GM23338 (cell line): ENCODE measurements at regions not wholly inside any gene's neighbourhood (a gene's known extent, or its start where the extent isn't known, plus 50 kb on each side); places are given as distances from the start of the nearest gene placed in this dataset.

ENCODE experiments used
- ATAC-seq: fragments of 200-7000 bp; cut with Tn5 transposase; 3 replicates; pipeline ENCODE4 v1.9.1; 2020
- DNase-seq: peaks from one replicate; pipeline ENCODE4 v3.0.0-alpha.2; 2015; ENCODE audit warnings: low spot score
- H2AFZ ChIP-seq: fragments of 200-600 bp; sonication (generic); 2 replicates; pipeline ENCODE4 v1.8.0; 2016; ENCODE audit warnings: antibody characterized with exemption, mild to moderate bottlenecking, moderate library complexity
- H3F3A ChIP-seq: fragments of 200-600 bp; sonication (generic); replicated peaks from 2 replicates; pipeline ENCODE4 v1.8.0; 2017; ENCODE audit warnings: antibody characterized with exemption, mixed run types, low read depth
- H3K27ac ChIP-seq: fragments of 200-600 bp; sonication (generic); 2 replicates; pipeline ENCODE4 v1.6.1; 2016; ENCODE audit warnings: low read depth
- H3K27me3 ChIP-seq: fragments of 200-600 bp; sonication (generic); 2 replicates; pipeline ENCODE4 v1.8.0; 2016; ENCODE audit warnings: mild to moderate bottlenecking, mixed run types, moderate library complexity; ENCODE audit not compliant: insufficient read depth
- H3K36me3 ChIP-seq: fragments of 200-600 bp; sonication (generic); 2 replicates; pipeline ENCODE4 v1.8.0; 2016; ENCODE audit warnings: mild to moderate bottlenecking; ENCODE audit not compliant: insufficient read depth
- H3K4me1 ChIP-seq: fragments of 200-600 bp; sonication (generic); 2 replicates; pipeline ENCODE4 v1.8.0; 2016; ENCODE audit warnings: mild to moderate bottlenecking, moderate library complexity; ENCODE audit not compliant: insufficient read depth
- H3K4me2 ChIP-seq: fragments of 200-600 bp; sonication (generic); 2 replicates; pipeline ENCODE4 v1.7.1; 2017; ENCODE audit warnings: mixed run types
- H3K4me3 ChIP-seq: fragments of 200-600 bp; sonication (generic); 2 replicates; pipeline ENCODE4 v1.6.1; 2016; ENCODE audit warnings: mixed run types
- H3K79me2 ChIP-seq: fragments of 200-600 bp; sonication (generic); replicated peaks from 2 replicates; pipeline ENCODE4 v1.8.0; 2017; ENCODE audit warnings: mild to moderate bottlenecking; ENCODE audit not compliant: insufficient read depth
- H3K9me2 ChIP-seq: fragments of 200-600 bp; sonication (generic); 2 replicates; pipeline ENCODE4 v1.8.0; 2017; ENCODE audit not compliant: insufficient read depth
- H4K20me1 ChIP-seq: fragments of 200-600 bp; sonication (generic); replicated peaks from 2 replicates; pipeline ENCODE4 v1.8.0; 2017; ENCODE audit warnings: mild to moderate bottlenecking; ENCODE audit not compliant: insufficient read depth
- H3K27ac Mint-ChIP-seq: 2 replicates; pipeline ENCODE4 v1.8.0; 2020; ENCODE audit warnings: inconsistent platforms, mild to moderate bottlenecking, moderate library complexity, mixed read lengths
- H3K27me3 Mint-ChIP-seq: 3 replicates; pipeline ENCODE4 v1.8.0; 2022; ENCODE audit warnings: low read depth, mild to moderate bottlenecking, moderate library complexity, mixed read lengths, inconsistent platforms; ENCODE audit not compliant: insufficient read depth, poor library complexity
- H3K36me3 Mint-ChIP-seq: 3 replicates; pipeline ENCODE4 v1.8.0; 2021; ENCODE audit warnings: low read depth, mild to moderate bottlenecking, inconsistent platforms, moderate library complexity, mixed read lengths
- H3K4me1 Mint-ChIP-seq: 3 replicates; pipeline ENCODE4 v1.8.0; 2020; ENCODE audit warnings: mild to moderate bottlenecking, inconsistent platforms, mixed read lengths
- H3K4me3 Mint-ChIP-seq: 3 replicates; pipeline ENCODE4 v1.8.0; 2021; ENCODE audit warnings: moderate library complexity, mild to moderate bottlenecking, inconsistent platforms, mixed read lengths
- H3K9me3 Mint-ChIP-seq: 3 replicates; pipeline ENCODE4 v1.8.0; 2020; ENCODE audit warnings: moderate library complexity, mild to moderate bottlenecking, inconsistent platforms, mixed read lengths
- CREB1 ChIP-seq: fragments of 250-450 bp; sonication (Bioruptor Pico); IDR thresholded peaks from 2 replicates; pipeline ENCODE4 v1.5.0; 2020; ENCODE audit warnings: low read depth, mild to moderate bottlenecking, moderate library complexity
- CTCF ChIP-seq, 2 experiments: fragments of 200-600 bp in 1 of 2; sonication (generic) in 1 of 2; conservative IDR thresholded peaks; 2 replicates each; pipeline versions ENCODE4 v1.5.1 to v1.6.1; 2016 to 2017; ENCODE audit warnings: antibody characterized with exemption in 2 of 2, low read depth in 2 of 2, mild to moderate bottlenecking in 2 of 2, moderate library complexity in 1 of 2
- ETS1 ChIP-seq: IDR thresholded peaks from 2 replicates; pipeline ENCODE4 v1.6.1; 2016; ENCODE audit warnings: antibody characterized with exemption
- EZH2 ChIP-seq: fragments of 200-600 bp; sonication (generic); IDR thresholded peaks from one replicate; pipeline ENCODE4 v1.8.0; 2017; ENCODE audit warnings: antibody characterized with exemption, mild to moderate bottlenecking, low read depth; ENCODE audit not compliant: unreplicated experiment
- EZH2phosphoT487 ChIP-seq: fragments of 200-600 bp; sonication (generic); IDR thresholded peaks from one replicate; pipeline ENCODE4 v1.8.1; 2018; ENCODE audit warnings: antibody characterized with exemption; ENCODE audit not compliant: unreplicated experiment
- JUNB ChIP-seq: IDR thresholded peaks from one replicate; pipeline ENCODE4 v1.6.1; 2016; ENCODE audit warnings: antibody characterized with exemption; ENCODE audit not compliant: unreplicated experiment
- NANOG ChIP-seq: IDR thresholded peaks from 2 replicates; pipeline ENCODE4 v1.6.1; 2016; ENCODE audit warnings: antibody characterized with exemption, borderline replicate concordance
- POLR2AphosphoS5 ChIP-seq: IDR thresholded peaks from 2 replicates; pipeline ENCODE4 v1.6.1; 2016; ENCODE audit warnings: antibody characterized with exemption, low read depth
- STAT1 ChIP-seq: IDR thresholded peaks from one replicate; pipeline ENCODE4 v1.6.1; 2016; ENCODE audit warnings: antibody characterized with exemption; ENCODE audit not compliant: unreplicated experiment
- ZNF114 ChIP-seq: fragments of 250-450 bp; sonication (Bioruptor Pico); IDR thresholded peaks from 2 replicates; pipeline ENCODE4 v1.5.0; 2020; ENCODE audit warnings: mild to moderate bottlenecking, moderate library complexity
- ZNF331 ChIP-seq: fragments of 250-450 bp; sonication (Bioruptor Pico); IDR thresholded peaks from 2 replicates; pipeline ENCODE4 v1.5.0; 2020; ENCODE audit warnings: low read depth, mild to moderate bottlenecking, moderate library complexity
- ZNF462 ChIP-seq: fragments of 250-450 bp; sonication (Bioruptor Pico); IDR thresholded peaks from 2 replicates; pipeline ENCODE4 v1.5.0; 2020; ENCODE audit warnings: mild to moderate bottlenecking, moderate library complexity
- TF ChIP-seq, protein P1 (sequence below): IDR thresholded peaks from one replicate; pipeline ENCODE4 v1.6.1; 2018; ENCODE audit warnings: antibody characterized with exemption; ENCODE audit not compliant: unreplicated experiment

GRCh38 chr4:155047755-155048154 is 160.7 kb upstream of the NPY2R start:
- no peaks in the 10 kb centered on the region for H3K4me1 Mint-ChIP-seq
- no peaks in the 10 kb centered on the region for H3K36me3 ChIP-seq
- no peak overlapping the region for H3K4me3 Mint-ChIP-seq
- H3K36me3 Mint-ChIP-seq, result no peaks in the 10 kb centered on the region
- DNase-seq, result no peak
- no peak overlapping the region for H2AFZ ChIP-seq
- H3K27ac ChIP-seq, result no peak overlapping the region
- TF ChIP-seq JUNB (no peak), ZNF462 (CRISPR knock-in tag) (no peak), STAT1 (no peak), CREB1 (CRISPR knock-in tag) (no peak), ETS1 (no peak), EZH2phosphoT487 (no peak), EZH2 (no peak), NANOG (no peak), ZNF331 (CRISPR knock-in tag) (no peak), CTCF (conservative IDR thresholded peaks at IDR 0.05; ENCODE audit: low read depth in 2 of 2) (no peak), POLR2AphosphoS5 (no peak), ZNF114 (CRISPR knock-in tag) (no peak)
- TF ChIP-seq, protein P1, sequence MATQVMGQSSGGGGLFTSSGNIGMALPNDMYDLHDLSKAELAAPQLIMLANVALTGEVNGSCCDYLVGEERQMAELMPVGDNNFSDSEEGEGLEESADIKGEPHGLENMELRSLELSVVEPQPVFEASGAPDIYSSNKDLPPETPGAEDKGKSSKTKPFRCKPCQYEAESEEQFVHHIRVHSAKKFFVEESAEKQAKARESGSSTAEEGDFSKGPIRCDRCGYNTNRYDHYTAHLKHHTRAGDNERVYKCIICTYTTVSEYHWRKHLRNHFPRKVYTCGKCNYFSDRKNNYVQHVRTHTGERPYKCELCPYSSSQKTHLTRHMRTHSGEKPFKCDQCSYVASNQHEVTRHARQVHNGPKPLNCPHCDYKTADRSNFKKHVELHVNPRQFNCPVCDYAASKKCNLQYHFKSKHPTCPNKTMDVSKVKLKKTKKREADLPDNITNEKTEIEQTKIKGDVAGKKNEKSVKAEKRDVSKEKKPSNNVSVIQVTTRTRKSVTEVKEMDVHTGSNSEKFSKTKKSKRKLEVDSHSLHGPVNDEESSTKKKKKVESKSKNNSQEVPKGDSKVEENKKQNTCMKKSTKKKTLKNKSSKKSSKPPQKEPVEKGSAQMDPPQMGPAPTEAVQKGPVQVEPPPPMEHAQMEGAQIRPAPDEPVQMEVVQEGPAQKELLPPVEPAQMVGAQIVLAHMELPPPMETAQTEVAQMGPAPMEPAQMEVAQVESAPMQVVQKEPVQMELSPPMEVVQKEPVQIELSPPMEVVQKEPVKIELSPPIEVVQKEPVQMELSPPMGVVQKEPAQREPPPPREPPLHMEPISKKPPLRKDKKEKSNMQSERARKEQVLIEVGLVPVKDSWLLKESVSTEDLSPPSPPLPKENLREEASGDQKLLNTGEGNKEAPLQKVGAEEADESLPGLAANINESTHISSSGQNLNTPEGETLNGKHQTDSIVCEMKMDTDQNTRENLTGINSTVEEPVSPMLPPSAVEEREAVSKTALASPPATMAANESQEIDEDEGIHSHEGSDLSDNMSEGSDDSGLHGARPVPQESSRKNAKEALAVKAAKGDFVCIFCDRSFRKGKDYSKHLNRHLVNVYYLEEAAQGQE, result no peak
- no peak overlapping the region for H3K27ac Mint-ChIP-seq
- no peaks in the 10 kb centered on the region for H3K79me2 ChIP-seq
- H3K4me1 ChIP-seq, result no peaks in the 10 kb centered on the region
- H3F3A ChIP-seq, result no peaks in the 10 kb centered on the region
- 0 out of 2 replicates have a peak, but pooled peaks cover 5% of the 10 kb centered on the region for H3K9me2 ChIP-seq
- no peaks in the 10 kb centered on the region for H3K27me3 Mint-ChIP-seq
- H4K20me1 ChIP-seq, result no peaks in the 10 kb centered on the region
- ATAC-seq, result no peak
- H3K4me3 ChIP-seq, result no peak overlapping the region
- H3K27me3 ChIP-seq, result no peaks in the 10 kb centered on the region
- no peak overlapping the region for H3K4me2 ChIP-seq
- peaks cover 10% of the 10 kb centered on the region; the same call in 2 of the 3 replicates for H3K9me3 Mint-ChIP-seq
